HG02763 (cell line): ENCODE measurements at regions not wholly inside any gene's neighbourhood (a gene's known extent, or its start where the extent isn't known, plus 50 kb on each side); places are given as distances from the start of the nearest gene placed in this dataset.
"Not testable (repeated sequence)": the region's sequence is repeated elsewhere in the genome, so short reads cannot be mapped to it uniquely, and the experiment has no call there.

Source experiments
- ATAC-seq: cut with Tn5 transposase; IDR thresholded peaks from one replicate; pipeline ENCODE4 v1.9.1; 2021; ENCODE audit warnings: mild to moderate bottlenecking, moderate library complexity; ENCODE audit not compliant: unreplicated experiment

- no peak for ATAC-seq
Observed at GRCh38 chr2:122007126-122007525, 251.7 kb downstream of the TSN start.

- no peak for ATAC-seq
Observed at GRCh38 chr2:122007577-122007976, 252.1 kb downstream of the TSN start.

- ATAC-seq = no peak
Observed at GRCh38 chr2:122009561-122009960, 254.1 kb downstream of the TSN start.

- no peak for ATAC-seq
Observed at GRCh38 chr2:122011493-122012270, 256.2 kb downstream of the TSN start.

GRCh38 chr2:122018736-122019135 lies 263.3 kb downstream of the TSN start:
- ATAC-seq = no peak

- no peak for ATAC-seq
Observed at GRCh38 chr2:122019724-122020123, 264.3 kb downstream of the TSN start.

GRCh38 chr2:122020377-122020776 lies 264.9 kb downstream of the TSN start:
- ATAC-seq = no peak

- no peak for ATAC-seq
Observed at GRCh38 chr2:122021941-122022340, 266.5 kb downstream of the TSN start.

GRCh38 chr2:122022531-122022930 lies 267.1 kb downstream of the TSN start:
- no peak for ATAC-seq

GRCh38 chr2:122023059-122023864 lies 267.8 kb downstream of the TSN start:
- no peak for ATAC-seq

- no peak for ATAC-seq
Observed at GRCh38 chr2:122027510-122028217, 272.2 kb downstream of the TSN start.

- ATAC-seq = no peak
Observed at GRCh38 chr2:122028371-122029100, 273.1 kb downstream of the TSN start.

- ATAC-seq = no peak
Observed at GRCh38 chr2:122029456-122029855, 274.0 kb downstream of the TSN start.

- ATAC-seq = no peak
Observed at GRCh38 chr2:122029945-122030344, 274.5 kb downstream of the TSN start.

GRCh38 chr2:122031544-122032263 lies 276.3 kb downstream of the TSN start:
- ATAC-seq = no peak

- ATAC-seq = no peak
Observed at GRCh38 chr2:122032264-122032645, 276.8 kb downstream of the TSN start.

- no peak for ATAC-seq
Observed at GRCh38 chr2:122033778-122034177, 278.3 kb downstream of the TSN start.

GRCh38 chr2:122034344-122034743 lies 278.9 kb downstream of the TSN start:
- no peak for ATAC-seq

- ATAC-seq = no peak
Observed at GRCh38 chr2:122034777-122035176, 279.3 kb downstream of the TSN start.

GRCh38 chr2:122038816-122039215 lies 283.4 kb downstream of the TSN start:
- not testable (repeated sequence) for ATAC-seq
